Neutrophil (primary cell): ENCODE measurements at regions not wholly inside any gene's neighbourhood (a gene's known extent, or its start where the extent isn't known, plus 50 kb on each side); places are given as distances from the start of the nearest gene placed in this dataset.

Source experiments
- H3K27ac ChIP-seq: fragments of 200-600 bp; sonication (generic); 2 replicates; pipeline ENCODE4 v1.5.1; 2016; ENCODE audit warnings: mild to moderate bottlenecking, moderate library complexity
- H3K27me3 ChIP-seq: fragments of 200-600 bp; sonication (generic); 2 replicates; pipeline ENCODE4 v1.6.0; 2016; ENCODE audit warnings: mild to moderate bottlenecking
- H3K36me3 ChIP-seq: fragments of 200-600 bp; sonication (generic); 2 replicates; pipeline ENCODE4 v1.5.1; 2017
- H3K4me1 ChIP-seq, 2 experiments: fragments of 200-600 bp in 1 of 2; sonication (generic) in 1 of 2; 1 replicate in 1 of 2; 2 replicates in 1 of 2; pipeline versions ENCODE4 v1.5.1 to v1.6.1; 2013 to 2016; ENCODE audit warnings: low read depth in 1 of 2, low read length in 1 of 2, mild to moderate bottlenecking in 1 of 2, moderate library complexity in 1 of 2; ENCODE audit not compliant: control insufficient read depth in 1 of 2, insufficient read depth in 1 of 2
- H3K4me3 ChIP-seq, 2 experiments: fragments of 200-600 bp in 1 of 2; sonication (generic) in 1 of 2; 1 replicate in 1 of 2; 2 replicates in 1 of 2; pipeline ENCODE4 v1.5.1; 2013 to 2016; ENCODE audit warnings: low read depth in 1 of 2, low read length in 1 of 2, mild to moderate bottlenecking in 1 of 2, moderate library complexity in 1 of 2
- H3K9me3 ChIP-seq: fragments of 200-600 bp; sonication (generic); 2 replicates; pipeline ENCODE4 v1.5.1; 2016
- TF ChIP-seq, protein P1 (sequence below): fragments of 200-600 bp; sonication (generic); IDR thresholded peaks from 2 replicates; pipeline ENCODE4 v1.5.1; 2016; ENCODE audit warnings: antibody characterized with exemption

DNA sequence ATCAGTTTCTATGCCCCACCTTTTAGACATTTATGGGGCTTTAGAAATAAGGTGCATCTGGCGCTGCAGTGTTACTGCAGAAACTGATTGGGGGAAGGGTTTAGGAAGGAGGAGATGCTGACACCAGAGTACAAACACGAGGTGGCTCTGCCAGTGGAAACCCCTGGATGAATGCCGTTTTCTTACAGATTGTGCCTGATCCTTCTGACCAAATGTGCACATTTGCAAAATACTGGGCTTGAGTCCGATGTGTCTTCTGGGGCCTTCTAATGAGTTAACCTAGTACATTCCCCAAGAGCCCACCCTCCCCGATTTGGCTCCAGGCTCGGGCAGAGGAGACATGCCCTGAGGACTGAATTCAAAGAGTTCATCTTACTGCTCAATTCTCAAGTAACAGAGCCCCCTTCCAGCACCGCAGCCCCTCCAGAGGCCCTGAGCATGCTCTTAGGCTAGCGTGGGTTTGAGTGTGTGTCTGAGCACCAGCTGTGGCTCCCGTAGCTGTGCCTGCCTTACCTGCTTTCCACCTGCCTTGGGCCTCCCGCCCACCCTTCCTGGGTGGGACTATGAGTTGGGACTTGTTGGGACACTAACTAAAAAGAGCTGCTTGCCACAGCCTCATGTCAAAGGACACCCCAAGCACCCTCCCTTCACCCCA, 116.7 kb upstream of the COPS8 start:
- H3K4me3 ChIP-seq: no peak overlapping the region
- TF ChIP-seq, protein P1, sequence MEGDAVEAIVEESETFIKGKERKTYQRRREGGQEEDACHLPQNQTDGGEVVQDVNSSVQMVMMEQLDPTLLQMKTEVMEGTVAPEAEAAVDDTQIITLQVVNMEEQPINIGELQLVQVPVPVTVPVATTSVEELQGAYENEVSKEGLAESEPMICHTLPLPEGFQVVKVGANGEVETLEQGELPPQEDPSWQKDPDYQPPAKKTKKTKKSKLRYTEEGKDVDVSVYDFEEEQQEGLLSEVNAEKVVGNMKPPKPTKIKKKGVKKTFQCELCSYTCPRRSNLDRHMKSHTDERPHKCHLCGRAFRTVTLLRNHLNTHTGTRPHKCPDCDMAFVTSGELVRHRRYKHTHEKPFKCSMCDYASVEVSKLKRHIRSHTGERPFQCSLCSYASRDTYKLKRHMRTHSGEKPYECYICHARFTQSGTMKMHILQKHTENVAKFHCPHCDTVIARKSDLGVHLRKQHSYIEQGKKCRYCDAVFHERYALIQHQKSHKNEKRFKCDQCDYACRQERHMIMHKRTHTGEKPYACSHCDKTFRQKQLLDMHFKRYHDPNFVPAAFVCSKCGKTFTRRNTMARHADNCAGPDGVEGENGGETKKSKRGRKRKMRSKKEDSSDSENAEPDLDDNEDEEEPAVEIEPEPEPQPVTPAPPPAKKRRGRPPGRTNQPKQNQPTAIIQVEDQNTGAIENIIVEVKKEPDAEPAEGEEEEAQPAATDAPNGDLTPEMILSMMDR: no peak
- peak overlapping the region; percentile 87 for H3K27ac ChIP-seq
- no peaks in the 10 kb centered on the region for H3K36me3 ChIP-seq
- no peaks in the 10 kb centered on the region for H3K27me3 ChIP-seq
- H3K9me3 ChIP-seq: no peaks in the 10 kb centered on the region
- peaks cover 70 to 72% of the 10 kb centered on the region in 2 experiments for H3K4me1 ChIP-seq

DNA sequence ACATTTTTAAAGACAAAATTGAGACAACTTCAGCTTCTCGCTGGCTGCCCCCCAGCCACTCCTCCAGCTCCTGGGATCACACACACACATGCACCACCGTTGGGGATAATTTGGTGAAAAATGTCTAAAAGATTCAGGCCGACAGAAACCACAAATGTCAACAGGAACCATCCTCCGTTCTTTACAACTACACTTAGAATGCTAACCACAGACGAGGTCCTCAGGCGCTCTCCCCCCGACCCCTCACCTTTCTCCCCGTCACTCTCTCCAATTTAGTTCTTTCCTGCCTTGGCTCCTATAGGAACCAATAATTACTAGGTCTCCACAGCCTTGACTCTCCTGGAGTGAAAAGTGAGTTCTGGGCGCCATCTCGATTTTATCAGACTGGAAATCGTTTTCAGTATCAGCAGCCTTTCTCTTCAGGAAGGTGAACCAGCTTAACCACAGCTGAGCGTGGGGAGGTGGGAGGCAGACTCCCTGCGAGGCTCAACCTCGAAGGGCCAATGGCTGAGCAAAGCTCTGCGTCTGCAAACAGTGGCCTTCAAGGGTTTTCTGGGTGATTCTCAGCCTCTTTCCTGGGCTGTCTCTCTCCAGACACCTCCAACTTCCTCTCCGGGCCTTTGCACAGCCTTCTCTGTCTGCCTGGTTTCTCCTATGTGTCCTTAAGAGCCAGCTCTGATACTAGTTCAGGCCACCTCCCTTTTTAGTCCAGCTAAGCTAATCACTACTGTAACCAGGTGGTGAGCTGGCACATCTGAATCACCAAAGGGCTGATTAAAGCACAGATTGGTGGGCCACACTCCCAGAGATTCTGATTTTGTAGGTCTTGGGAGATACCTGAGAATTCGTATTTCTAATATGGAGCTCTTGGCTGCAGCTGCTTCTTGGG, 115.7 kb upstream of the COPS8 start:
- H3K36me3 ChIP-seq: no peaks in the 10 kb centered on the region
- TF ChIP-seq, protein P1: no peak
- no peaks in the 10 kb centered on the region for H3K9me3 ChIP-seq
- H3K27ac ChIP-seq: peak overlapping the region; percentile 87
- H3K4me1 ChIP-seq: peaks cover 80 to 82% of the 10 kb centered on the region in 2 experiments
- no peaks in the 10 kb centered on the region for H3K27me3 ChIP-seq
- peak overlapping the region in 1 of 2 experiments; percentile 17 for H3K4me3 ChIP-seq

DNA sequence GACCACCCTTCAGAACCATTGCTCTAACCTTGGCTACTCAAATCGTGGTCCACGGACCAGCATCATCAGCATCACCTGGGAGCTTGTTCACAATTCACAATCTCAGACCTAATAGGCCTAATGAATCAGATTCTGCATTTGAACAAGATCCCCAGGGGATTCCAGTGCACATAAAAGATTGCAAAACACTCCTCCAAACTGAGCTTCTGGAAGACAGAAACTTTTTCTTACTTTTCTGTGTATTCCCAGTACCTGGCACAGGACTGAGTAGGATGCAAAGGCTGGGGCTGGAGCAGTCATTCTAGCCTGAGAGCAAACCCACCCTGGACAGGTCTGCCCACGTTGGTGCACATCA, 115.1 kb upstream of the COPS8 start:
- Histone ChIP-seq H3K4me3 (no peak overlapping the region), H3K4me1 (peaks cover 86 to 88% of the 10 kb centered on the region in 2 experiments), H3K27me3 (no peaks in the 10 kb centered on the region), H3K27ac (peak overlapping the region; percentile 87), H3K36me3 (no peaks in the 10 kb centered on the region), H3K9me3 (no peaks in the 10 kb centered on the region)
- TF ChIP-seq, protein P1: no peak

DNA sequence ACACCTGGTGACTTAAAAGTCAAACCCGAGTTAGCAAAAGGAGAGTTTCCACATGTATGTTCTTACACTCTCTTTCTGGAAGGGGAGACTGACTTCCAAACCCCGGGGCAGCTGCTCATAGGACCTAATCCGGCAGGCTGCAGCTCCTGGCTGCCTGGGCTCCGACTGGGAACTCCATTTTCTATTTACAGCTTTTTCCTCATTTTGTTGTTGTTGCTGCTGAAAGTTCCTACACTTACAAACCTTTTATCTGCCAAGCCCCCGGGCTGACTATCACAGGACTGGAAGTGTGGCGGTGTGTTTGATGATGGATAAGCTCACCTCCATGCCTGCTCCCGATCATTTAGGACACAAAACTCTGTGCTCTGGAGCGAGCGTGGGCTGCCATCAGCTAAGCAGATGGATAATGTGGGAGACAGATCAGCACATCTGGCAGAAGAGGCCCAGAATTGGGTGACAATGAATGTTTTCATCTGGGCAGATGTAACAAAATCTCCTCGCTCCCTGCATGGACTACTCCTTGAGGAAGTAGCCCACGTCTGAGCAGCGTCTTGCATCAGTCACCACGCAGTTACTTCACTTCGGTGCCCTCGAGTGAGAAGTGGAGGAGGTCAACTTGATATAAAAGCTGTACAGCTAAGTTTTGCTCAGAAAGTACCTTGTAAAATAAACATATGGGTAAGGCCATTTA, 114.4 kb upstream of the COPS8 start:
- no peaks in the 10 kb centered on the region for H3K27me3 ChIP-seq
- no peaks in the 10 kb centered on the region for H3K9me3 ChIP-seq
- H3K27ac ChIP-seq: peak overlapping the region; percentile 87
- H3K36me3 ChIP-seq: no peaks in the 10 kb centered on the region
- TF ChIP-seq, protein P1: no peak
- H3K4me3 ChIP-seq: peak overlapping the region; percentile 5 to 42
- peaks cover 92 to 95% of the 10 kb centered on the region in 2 experiments for H3K4me1 ChIP-seq

DNA sequence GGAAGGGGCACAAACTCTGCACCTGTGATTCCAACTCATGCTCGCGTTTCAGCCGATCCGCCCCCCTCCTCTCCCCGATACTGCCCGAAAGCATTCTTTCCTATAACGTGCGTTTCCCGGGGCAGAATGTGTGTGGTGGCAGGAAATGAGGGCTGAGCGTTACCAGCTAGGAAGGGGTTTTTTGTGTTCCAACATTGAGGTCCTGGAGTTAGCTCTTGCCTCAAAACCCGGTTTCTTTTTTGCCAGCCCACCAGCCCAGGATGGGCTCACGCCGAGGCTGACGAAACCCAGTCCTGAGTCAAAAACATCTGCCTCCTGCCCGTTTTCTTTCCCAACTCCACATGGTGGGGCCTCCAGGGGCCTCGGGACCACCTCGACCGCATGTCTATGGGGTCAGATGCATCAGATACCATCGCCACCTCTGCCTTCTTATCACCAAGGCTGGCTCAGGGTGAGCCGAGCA, 113.7 kb upstream of the COPS8 start:
- Histone ChIP-seq H3K27me3 (no peaks in the 10 kb centered on the region), H3K9me3 (no peaks in the 10 kb centered on the region), H3K4me3 (peak overlapping the region; percentile 5 to 42), H3K36me3 (no peaks in the 10 kb centered on the region), H3K27ac (peak overlapping the region; percentile 87), H3K4me1 (peaks cover 99 to 100% of the 10 kb centered on the region in 2 experiments)
- TF ChIP-seq, protein P1: no peak
